Mucosa of stomach (tissue), 1 donor: ENCODE measurements at regions not wholly inside any gene's neighbourhood (a gene's known extent, or its start where the extent isn't known, plus 50 kb on each side); places are given as distances from the start of the nearest gene placed in this dataset.
"Not testable (repeated sequence)": the region's sequence is repeated elsewhere in the genome, so short reads cannot be mapped to it uniquely, and the experiment has no call there.

Source experiments
- H3K27me3 ChIP-seq: one replicate; pipeline ENCODE4 v1.7.0; 2013; ENCODE audit warnings: mild to moderate bottlenecking, low read length; ENCODE audit not compliant: control insufficient read depth, insufficient read depth
- H3K36me3 ChIP-seq: one replicate; pipeline ENCODE4 v1.7.0; 2013; ENCODE audit warnings: low read length; ENCODE audit not compliant: control insufficient read depth, insufficient read depth
- H3K4me1 ChIP-seq: one replicate; pipeline ENCODE4 v1.7.0; 2013; ENCODE audit warnings: mild to moderate bottlenecking, low read length; ENCODE audit not compliant: control insufficient read depth, insufficient read depth
- H3K4me3 ChIP-seq: one replicate; pipeline ENCODE4 v1.7.0; 2013; ENCODE audit warnings: low read length
- H3K9ac ChIP-seq: one replicate; pipeline ENCODE4 v1.7.0; 2013; ENCODE audit warnings: mild to moderate bottlenecking, low read length, moderate library complexity
- H3K9me3 ChIP-seq: one replicate; pipeline ENCODE4 v1.7.0; 2013; ENCODE audit warnings: mild to moderate bottlenecking, low read length, moderate library complexity; ENCODE audit not compliant: control insufficient read depth
- donor health status: Pancreatic carcinoma.

DNA sequence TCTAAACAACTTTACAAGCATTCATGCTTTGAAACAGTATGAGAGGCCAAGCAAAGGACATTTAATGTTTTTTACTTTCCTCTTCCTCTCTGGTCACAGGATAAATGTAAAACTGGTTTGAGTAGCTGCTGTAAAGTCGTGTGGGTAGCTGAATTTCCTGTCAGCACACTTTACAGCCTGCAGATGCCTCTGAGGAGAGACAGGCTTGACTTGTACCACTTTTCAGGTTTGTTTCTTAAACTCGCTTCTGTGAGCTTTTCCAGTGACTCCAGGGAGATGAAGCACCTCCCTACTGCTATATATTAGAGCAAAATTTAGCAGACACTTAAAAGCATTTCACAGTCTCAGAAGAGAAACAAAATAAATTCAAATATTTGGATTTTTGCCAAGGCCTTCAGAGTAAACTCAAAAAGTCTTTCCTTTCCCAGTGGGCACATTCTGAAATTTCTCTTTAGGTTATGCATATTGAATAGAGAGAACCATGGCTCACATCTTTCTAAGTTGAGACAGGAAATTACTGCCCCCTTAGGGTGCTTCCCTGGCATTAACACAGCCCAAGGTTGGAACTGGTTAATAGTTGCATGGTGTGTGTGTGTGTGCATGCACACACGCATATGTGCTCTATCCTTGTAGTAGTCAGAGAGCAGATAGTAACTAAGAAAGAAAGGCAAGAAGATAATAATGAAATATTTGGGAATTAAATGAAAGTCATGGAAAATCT, 557.3 kb upstream of the MIS18BP1 start:
- no peaks in the 10 kb centered on the region for H3K27me3 ChIP-seq
- H3K36me3 ChIP-seq, result no peaks in the 10 kb centered on the region
- peaks cover 16% of the 10 kb centered on the region for H3K4me1 ChIP-seq
- H3K4me3 ChIP-seq, result no peak overlapping the region
- H3K9me3 ChIP-seq, result no peaks in the 10 kb centered on the region
- no peak overlapping the region for H3K9ac ChIP-seq

DNA sequence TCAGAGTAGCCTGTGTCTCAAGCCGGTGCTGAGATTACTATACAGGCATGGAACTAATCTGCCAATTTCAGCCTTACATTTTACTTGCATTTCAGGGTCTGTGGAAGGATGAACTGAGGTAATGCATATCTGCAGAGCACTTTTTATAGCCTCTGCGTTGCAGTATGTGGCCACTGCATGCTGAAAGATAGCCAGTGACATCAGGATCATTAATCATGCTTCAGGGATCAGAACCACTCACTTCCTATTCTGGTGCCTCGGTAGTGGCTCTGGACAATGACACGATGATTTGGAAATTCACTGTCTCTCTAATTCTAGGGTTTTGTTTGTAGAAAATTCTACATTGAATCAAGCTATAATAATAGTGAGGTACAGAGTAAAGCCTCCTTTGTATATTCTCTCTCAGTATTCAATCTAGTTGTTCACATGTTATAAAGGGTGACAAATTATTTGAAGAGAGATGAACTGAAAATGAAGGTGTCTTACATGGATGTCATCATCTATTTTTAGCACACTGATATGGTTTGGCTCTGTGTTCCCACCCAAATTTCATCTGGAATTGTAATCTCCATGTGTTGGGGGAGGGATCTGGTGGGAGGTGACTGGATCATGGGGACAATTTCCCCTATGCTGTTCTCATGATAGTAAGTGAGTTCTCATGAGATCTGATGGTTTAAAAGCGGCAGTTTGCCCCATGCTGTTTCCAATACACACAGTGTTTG, 554.3 kb upstream of the MIS18BP1 start:
- no peak overlapping the region for H3K9ac ChIP-seq
- H3K36me3 ChIP-seq, result no peaks in the 10 kb centered on the region
- no peaks in the 10 kb centered on the region for H3K9me3 ChIP-seq
- H3K27me3 ChIP-seq, result no peaks in the 10 kb centered on the region
- no peak overlapping the region for H3K4me3 ChIP-seq
- H3K4me1 ChIP-seq, result peaks cover 16% of the 10 kb centered on the region

DNA sequence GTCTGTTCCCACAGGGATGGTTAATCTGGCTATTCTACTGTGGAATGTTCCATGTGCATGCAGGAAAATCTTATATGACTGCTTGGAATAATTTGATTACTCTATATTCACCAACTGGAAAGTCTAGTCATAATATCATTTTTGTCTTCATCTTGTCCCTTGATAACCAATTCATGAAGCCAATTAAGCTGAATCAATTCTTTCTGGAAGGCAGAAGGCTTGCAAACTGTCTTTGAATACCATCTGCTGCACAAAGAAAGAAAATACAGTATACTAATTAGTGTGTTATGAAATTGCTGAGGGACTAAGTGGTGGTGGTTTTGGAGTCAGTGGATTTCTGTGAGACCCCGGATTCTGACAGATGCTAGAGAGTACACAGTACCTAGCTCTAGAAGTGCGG, 546.5 kb upstream of the MIS18BP1 start:
- Histone ChIP-seq H3K27me3 (no peaks in the 10 kb centered on the region), H3K36me3 (no peaks in the 10 kb centered on the region), H3K4me1 (no peaks in the 10 kb centered on the region), H3K4me3 (no peak overlapping the region), H3K9me3 (no peaks in the 10 kb centered on the region), H3K9ac (no peak overlapping the region)

DNA sequence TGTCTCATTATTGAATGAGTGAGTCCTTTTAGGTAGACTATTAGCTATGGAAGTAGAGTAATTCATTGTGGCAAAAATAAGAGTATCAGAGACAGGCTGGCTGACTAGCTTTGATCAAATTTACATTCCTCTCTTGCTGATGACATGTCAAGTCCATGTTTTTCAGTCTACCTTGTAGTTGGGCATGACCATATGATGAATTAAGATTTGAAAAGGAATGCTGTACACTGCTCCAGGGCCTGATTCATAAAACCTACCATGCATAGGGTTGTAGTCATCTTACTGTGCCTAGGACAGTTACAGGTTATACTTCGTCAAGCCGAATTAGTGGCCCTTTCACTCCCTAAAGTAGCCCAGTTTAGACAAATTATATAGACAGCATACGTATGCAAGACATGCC, 545.7 kb upstream of the MIS18BP1 start:
- H3K4me1 ChIP-seq, result no peaks in the 10 kb centered on the region
- H3K4me3 ChIP-seq, result no peak overlapping the region
- no peaks in the 10 kb centered on the region for H3K27me3 ChIP-seq
- no peaks in the 10 kb centered on the region for H3K36me3 ChIP-seq
- no peak overlapping the region for H3K9ac ChIP-seq
- no peaks in the 10 kb centered on the region for H3K9me3 ChIP-seq

DNA sequence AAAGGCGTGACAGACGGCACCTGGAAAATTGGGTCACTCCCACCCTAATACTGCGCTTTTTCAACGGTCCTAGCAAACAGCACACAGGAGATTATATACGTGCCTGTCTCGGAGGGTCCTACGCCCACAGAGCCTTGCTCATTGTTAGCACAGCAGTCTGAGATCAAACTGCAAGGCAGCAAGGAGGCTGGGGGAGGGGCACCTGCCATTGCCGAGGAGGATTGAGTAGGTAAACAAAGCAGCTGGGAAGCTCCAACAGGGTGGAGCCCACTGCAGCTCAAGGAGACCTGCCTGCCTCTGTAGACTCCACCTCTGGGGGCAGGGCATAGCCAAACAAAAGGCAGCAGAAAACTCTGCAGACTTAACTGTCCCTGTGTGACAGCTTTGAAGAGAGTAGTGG, 543.0 kb upstream of the MIS18BP1 start:
- not testable (repeated sequence) for H3K27me3 ChIP-seq, H3K4me3 ChIP-seq, H3K36me3 ChIP-seq, H3K9me3 ChIP-seq, H3K9ac ChIP-seq
- H3K4me1 ChIP-seq, result peaks cover 12% of the 10 kb centered on the region

DNA sequence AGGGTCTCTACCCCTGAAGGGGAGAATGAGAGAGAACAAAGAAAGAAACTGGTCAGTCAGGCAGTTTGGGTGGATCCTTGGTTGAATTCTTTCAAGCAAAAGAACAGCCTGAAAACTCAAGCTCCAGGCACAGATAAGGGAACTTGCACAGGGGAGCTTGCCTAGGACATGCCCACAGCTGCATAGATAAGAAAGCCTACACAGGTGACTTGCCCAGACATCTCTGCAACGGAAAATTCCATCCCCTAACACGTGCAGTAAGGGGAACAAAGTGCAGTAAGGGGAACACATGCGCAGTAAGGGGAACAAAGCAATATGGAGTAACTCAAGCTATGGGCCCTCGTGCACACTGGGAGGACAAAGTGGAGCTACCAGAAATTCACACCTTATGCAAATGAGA, 540.1 kb upstream of the MIS18BP1 start:
- no peak overlapping the region for H3K9ac ChIP-seq
- H3K27me3 ChIP-seq, result no peaks in the 10 kb centered on the region
- H3K36me3 ChIP-seq, result no peaks in the 10 kb centered on the region
- peaks cover 8% of the 10 kb centered on the region for H3K9me3 ChIP-seq
- H3K4me3 ChIP-seq, result no peak overlapping the region
- peaks cover 12% of the 10 kb centered on the region for H3K4me1 ChIP-seq

DNA sequence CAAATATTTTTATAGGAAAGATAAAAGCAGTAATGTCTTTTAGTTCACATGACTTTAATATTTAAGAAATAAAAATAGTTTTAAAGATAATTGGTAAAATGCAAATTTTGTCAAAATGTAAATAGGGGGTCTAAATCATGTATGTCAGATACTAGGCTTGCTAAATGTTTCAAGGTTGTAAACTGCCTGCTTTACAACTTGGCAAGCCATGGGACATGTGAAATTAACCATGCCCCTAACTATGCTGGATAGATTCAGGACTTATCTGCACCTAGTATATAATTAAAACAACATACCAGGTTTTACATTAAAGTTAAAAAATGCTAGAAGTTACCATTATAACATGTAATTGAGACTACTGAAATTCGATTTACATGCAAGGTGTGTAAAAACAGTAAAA, 537.3 kb upstream of the MIS18BP1 start:
- Histone ChIP-seq H3K9ac (no peak overlapping the region), H3K4me1 (peaks cover 21% of the 10 kb centered on the region), H3K36me3 (no peaks in the 10 kb centered on the region), H3K27me3 (no peaks in the 10 kb centered on the region), H3K4me3 (no peak overlapping the region), H3K9me3 (peaks cover 12% of the 10 kb centered on the region)

DNA sequence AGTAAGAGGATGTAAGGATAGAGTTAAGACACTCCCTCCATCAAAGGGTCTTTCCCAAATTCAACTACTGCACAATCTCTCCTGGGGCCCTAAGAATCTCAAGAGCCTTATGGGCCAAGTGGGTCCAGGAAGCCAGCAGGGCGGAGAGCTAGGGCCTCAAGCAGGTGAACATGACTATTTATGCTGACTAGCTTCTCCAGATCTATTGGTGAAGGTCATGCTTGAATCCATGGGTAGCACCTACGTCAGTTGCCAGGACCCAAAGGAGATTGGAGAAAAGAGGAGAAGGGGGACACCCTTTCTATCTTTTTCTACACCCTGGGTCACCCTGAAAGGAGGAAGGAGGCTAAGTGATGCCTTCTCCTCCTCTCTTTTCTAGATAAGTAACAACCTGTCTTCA, 534.2 kb upstream of the MIS18BP1 start:
- H3K36me3 ChIP-seq, result no peaks in the 10 kb centered on the region
- no peaks in the 10 kb centered on the region for H3K27me3 ChIP-seq
- no peak overlapping the region for H3K9ac ChIP-seq
- no peak overlapping the region for H3K4me3 ChIP-seq
- H3K9me3 ChIP-seq, result peaks cover 12% of the 10 kb centered on the region
- H3K4me1 ChIP-seq, result peaks cover 22% of the 10 kb centered on the region

DNA sequence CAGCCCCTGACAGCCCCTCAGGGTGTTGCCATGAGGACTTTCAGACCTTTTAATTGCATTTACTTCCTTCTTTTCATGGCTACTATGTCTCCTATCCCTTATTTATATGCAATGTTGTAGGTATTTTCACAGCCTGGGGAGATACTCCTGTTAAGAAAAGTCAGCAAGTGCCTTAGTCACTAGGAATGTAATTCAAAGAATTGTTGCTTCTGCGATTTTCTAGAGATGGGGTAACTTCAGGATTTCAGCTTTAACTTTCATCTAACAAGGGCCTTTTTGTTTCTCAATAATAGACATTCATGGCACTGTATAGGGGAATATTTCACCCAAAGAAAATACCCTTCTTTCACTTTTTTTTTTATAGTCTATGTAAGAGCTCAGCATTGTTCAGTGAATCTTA, 533.3 kb upstream of the MIS18BP1 start:
- H3K36me3 ChIP-seq, result no peaks in the 10 kb centered on the region
- H3K27me3 ChIP-seq, result no peaks in the 10 kb centered on the region
- H3K4me3 ChIP-seq, result no peak overlapping the region
- peaks cover 12% of the 10 kb centered on the region for H3K9me3 ChIP-seq
- no peak overlapping the region for H3K9ac ChIP-seq
- peaks cover 17% of the 10 kb centered on the region for H3K4me1 ChIP-seq

DNA sequence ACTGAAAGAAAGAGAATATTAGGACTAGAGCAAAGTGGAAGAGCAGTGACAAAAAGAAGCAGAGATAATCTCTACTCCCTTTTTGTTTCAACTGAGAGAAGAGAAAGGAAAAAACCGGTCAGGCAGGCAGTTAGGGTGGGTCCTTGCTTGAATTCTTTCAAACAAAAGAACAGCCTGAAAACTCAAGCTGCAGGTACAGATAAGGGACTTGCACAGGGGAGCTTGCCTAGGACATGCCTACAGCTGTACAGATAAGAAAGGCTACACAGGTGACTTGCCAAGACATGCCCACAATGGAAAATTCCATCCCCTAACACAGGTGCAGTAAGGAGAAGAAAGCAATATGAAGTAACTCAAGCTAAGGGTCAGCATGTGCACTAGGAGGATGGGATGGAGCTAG, 532.2 kb upstream of the MIS18BP1 start:
- Histone ChIP-seq H3K9me3 (peaks cover 12% of the 10 kb centered on the region), H3K36me3 (no peaks in the 10 kb centered on the region), H3K9ac (no peak overlapping the region), H3K4me3 (no peak overlapping the region), H3K4me1 (peaks cover 17% of the 10 kb centered on the region), H3K27me3 (no peaks in the 10 kb centered on the region)

DNA sequence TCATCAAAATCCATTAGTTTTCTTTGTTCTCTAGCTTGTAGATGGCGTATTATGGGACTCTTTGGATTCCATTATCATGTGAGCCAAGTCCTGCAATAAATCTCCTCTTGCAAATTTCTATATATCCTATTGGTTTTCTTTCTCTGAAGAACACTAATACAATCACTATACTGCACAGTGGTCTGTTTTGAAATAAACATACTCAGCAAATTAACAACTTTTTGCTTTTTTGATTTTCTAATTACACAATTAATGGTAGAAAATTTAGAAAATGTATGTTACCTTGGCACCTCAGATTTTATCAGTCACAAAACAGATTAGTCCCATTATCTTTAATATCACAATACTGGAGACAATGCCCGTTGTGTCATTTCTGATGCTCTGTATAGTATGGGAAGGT, 513.2 kb upstream of the MIS18BP1 start:
- Histone ChIP-seq H3K27me3 (no peaks in the 10 kb centered on the region), H3K36me3 (no peaks in the 10 kb centered on the region), H3K9ac (no peak overlapping the region), H3K4me1 (no peaks in the 10 kb centered on the region), H3K9me3 (no peaks in the 10 kb centered on the region), H3K4me3 (no peak overlapping the region)

DNA sequence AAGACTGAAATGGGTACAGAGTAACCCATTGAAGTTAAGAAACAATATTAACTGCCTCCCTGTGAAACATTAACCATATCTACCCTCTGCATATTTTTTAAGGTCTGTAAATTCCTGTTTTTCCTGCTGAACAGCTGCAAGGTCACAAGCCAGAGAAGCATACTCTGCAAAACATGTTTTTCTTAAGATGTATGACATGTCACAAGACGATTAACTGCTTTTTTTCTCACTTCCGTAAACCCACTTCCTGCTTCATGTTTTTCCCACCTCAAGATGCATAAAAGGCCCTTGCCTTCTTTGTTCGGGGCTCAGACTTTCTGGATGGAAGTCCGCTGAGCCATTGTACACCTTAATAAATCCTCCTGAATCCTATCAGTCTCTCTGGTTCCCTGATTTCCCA, 504.7 kb upstream of the MIS18BP1 start:
- Histone ChIP-seq H3K27me3 (no peaks in the 10 kb centered on the region), H3K4me3 (no peak overlapping the region), H3K36me3 (no peaks in the 10 kb centered on the region), H3K9ac (no peak overlapping the region), H3K4me1 (no peaks in the 10 kb centered on the region), H3K9me3 (no peaks in the 10 kb centered on the region)
